ENCODE measurements at regions not wholly inside any gene's neighbourhood (a gene's known extent, or its start where the extent isn't known, plus 50 kb on each side); places are given as distances from the start of the nearest gene placed in this dataset.

GRCh38 chr5:6274846-6275543 lies 103.4 kb downstream of the MED10 start:
- DNase-seq (ENCODE audit: low read depth in 3 of 3, low spot score in 2 of 3), result no peak

- no peak for DNase-seq (ENCODE audit: low read depth in 3 of 3, low spot score in 2 of 3)
Measured at GRCh38 chr5:6273749-6274148, 104.6 kb downstream of the MED10 start.

DNA sequence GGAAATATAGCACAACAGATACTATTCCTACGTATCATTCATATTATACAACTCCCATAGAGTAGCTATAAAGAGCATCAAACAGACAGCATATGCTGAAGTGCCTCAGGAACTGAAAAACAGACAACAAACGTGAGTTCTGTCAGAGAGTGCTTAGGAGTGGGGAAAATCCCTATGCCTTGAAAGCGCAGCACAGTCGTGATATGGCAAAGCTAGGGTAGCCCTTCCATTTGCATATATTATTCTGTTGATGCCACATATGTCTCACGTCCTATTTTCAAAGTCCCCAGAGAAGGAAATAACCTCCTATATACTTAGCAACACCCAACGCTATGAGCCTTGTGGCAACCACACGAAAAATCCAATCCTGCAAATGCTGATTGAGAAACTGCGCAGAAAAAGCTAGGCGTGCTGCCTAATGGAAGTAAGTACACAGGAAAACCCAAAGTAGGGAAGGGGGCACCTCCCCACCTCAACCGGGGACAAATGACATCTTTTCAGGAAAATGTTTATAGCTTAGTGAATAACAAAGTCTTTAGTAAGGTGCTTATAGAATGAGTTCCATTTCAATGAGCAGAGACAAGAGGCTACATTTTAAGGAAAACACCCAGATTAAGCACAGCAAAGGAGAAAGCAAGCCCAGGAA lies 105.1 kb downstream of the MED10 start:
- DNase-seq (ENCODE audit: low read depth in 3 of 3, low spot score in 2 of 3), result no peak

DNA sequence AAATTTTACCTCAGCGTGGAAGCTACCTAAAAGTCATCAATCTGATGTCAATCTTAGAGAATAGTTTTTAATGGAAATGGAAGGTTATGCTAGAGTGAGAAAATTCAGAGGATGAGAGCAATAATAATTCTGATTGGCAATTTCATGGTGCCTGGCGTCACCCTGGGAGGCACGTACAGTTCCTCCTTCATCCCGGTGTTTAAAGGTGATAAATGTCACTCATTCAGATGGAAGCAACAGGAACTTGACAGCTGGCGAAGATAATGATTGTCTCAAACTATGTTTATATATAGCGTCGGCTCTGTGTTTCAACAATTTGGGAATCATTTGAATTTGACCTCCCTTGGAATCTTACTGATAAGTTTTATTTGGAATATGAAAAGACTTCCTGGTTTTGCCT lies 108.4 kb downstream of the MED10 start:
- no peak for DNase-seq (ENCODE audit: low read depth in 3 of 3, low spot score in 2 of 3)

DNA sequence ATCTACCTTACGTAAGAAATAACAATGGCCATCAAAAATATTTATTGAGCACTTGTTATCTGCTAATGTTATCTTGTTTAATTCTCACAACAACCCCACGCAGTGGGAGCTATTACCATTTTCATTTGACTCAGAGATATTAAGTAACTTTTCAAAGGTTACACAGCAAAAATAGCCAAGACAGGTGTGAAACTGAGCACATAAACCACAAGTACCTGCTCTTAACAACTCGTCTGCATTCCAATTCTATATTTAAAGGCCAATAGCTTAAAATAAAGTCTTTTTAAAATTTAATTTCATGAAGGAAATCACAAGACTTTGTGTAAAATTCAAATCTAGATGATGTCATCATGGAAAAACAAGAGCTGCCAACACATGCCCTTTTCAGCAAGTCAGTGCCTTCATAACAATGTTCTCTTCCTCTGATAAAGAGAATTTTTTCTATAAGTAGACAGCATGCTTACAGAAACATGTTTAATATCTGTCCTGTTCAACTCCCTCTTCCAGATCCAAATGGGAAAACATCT lies 111.6 kb downstream of the MED10 start:
- no peak for DNase-seq (ENCODE audit: low read depth in 3 of 3, low spot score in 2 of 3)

DNA sequence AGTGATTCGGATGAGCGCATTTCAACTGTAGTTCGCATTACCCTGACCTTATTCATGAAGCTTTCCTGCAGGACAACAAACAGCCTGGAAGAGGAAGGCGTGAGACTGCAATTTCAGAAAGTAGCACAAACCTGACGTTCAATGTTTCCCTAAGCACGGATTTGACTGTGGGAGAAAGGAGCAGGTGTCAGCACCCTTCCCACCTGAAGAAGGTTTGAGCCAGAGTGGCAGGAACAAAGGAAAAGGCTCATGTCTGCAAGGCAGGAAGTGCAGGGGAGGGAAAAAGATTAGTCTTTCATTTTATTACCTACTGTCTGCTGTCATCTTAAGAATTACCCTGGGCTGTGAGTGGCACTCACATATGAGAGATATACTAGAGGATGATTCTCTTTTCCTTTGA lies 114.0 kb downstream of the MED10 start:
- no peak for DNase-seq (ENCODE audit: low read depth in 3 of 3, low spot score in 2 of 3)

DNA sequence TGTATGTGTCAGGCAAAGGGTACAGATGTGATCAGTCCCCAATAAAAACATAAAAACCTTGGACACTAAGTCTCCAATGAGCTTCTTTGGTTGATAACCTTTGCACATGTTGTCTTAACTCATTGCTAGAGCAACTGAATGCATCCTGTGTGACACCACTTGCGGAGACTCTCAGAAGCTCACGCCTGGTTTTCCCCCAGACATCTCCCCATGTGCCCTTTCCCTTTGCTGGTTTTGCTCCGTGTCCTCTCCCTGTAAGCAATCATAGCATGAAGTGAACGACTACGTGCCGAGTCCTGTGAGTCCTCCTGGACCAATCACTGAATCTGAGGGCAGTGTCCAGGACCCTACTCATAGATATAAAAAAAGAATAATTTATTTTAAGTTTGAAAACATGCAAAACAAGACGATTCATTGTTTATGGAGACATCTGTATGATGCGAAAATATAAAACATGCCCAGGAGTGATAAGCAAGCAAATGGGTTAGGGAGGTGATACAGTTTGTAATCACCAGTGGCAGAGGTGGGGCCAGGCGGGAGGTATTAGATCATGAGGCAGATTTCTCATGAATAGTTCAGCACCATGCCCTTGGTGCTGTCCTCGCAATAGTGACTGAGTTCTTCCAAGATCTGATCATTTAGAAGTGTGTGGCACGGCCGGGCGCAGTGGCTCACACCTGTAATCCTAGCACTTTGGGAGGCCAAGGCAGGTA lies 115.5 kb downstream of the MED10 start:
- no peak for DNase-seq (ENCODE audit: low read depth in 3 of 3, low spot score in 2 of 3)

- no peak for DNase-seq (ENCODE audit: low read depth in 3 of 3, low spot score in 2 of 3)
Measured at GRCh38 chr5:6261668-6262067, 116.7 kb downstream of the MED10 start.

DNA sequence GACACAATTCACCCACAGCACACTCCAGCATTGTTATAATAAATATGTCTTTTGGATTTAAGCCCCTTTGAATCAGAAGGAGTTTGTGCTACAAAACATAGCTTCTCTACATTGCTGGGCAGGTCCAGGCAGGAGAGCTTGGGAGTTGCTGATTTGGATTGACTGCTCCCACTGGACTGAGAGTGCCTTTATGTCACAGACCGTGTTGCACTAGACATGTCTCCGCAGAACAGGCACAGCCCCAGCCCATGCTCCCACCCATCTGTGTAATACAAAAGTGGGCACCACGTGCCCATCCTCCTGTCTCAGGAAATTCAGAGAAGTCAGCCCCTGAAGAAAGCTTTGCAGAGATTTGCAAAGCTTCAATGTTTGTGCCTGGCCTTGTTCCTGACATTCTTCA lies 117.1 kb downstream of the MED10 start:
- no peak for DNase-seq (ENCODE audit: low read depth in 3 of 3, low spot score in 2 of 3)

GRCh38 chr5:6260846-6261245 lies 117.5 kb downstream of the MED10 start:
- no peak for DNase-seq (ENCODE audit: low read depth in 3 of 3, low spot score in 2 of 3)

- DNase-seq (ENCODE audit: low read depth in 3 of 3, low spot score in 2 of 3), result no peak
Measured at GRCh38 chr5:6256901-6257300, 121.4 kb downstream of the MED10 start.

DNA sequence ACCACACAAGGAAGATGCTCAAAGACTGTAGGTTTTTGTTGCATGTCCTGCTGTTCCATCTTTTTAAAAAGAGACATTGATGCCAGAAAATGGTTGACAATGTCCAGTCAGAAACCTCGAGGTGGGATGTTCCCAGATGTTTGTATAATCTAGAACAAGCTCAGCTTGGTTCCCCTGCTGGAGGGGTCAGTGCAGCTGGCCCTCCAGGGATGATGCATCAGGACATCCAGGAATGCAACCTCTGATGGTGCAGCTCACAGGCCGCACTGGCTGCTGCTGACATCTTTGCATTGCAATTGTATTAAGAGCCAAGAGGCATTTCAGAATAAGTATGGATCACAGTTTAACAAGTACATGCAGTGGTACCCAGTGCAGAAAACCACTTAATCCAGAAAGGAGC lies 122.4 kb downstream of the MED10 start:
- DNase-seq (ENCODE audit: low read depth in 3 of 3, low spot score in 2 of 3), result no peak

- DNase-seq (ENCODE audit: low read depth in 3 of 3, low spot score in 2 of 3), result no peak
Measured at GRCh38 chr5:6253846-6254245, 124.5 kb downstream of the MED10 start.

- DNase-seq (ENCODE audit: low read depth in 3 of 3, low spot score in 2 of 3), result no peak
Measured at GRCh38 chr5:6253281-6253680, 125.1 kb downstream of the MED10 start.

GRCh38 chr5:6252581-6252980 lies 125.8 kb downstream of the MED10 start:
- no peak for DNase-seq (ENCODE audit: low read depth in 3 of 3, low spot score in 2 of 3)

DNA sequence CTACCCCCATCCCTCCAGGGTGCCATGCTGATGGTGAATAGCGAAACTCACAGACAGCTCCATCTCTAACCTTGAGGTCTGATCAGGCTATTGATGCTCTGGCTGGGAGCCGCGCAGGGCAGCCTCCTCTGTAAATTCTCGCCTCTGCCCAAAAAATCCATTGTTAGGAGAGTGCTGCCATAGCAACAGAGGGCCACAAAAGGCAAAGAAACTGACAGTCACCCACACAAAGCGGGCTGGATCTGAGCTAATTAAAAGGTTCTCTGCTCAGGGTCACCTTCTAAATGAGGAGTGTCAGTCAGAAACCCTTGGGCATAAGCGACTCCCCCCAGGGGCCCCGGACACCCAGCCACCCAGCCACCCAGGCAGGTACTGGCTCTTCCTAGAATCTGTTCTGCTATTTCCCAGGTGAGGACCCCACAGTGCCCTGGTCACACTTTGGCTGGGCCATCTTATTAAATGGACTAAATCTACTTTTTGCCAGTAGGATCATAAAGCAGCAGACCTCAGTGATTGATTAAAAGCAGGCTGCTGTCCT lies 126.7 kb downstream of the MED10 start:
- no peak for DNase-seq (ENCODE audit: low read depth in 3 of 3, low spot score in 2 of 3)

GRCh38 chr5:6250121-6250520 lies 128.2 kb downstream of the MED10 start:
- DNase-seq (ENCODE audit: low read depth in 3 of 3, low spot score in 2 of 3), result no peak

GRCh38 chr5:6248132-6248531 lies 130.2 kb downstream of the MED10 start:
- no peak for DNase-seq (ENCODE audit: low read depth in 3 of 3, low spot score in 2 of 3)

GRCh38 chr5:6246820-6247437 lies 131.4 kb downstream of the MED10 start:
- no peak for DNase-seq (ENCODE audit: low read depth in 3 of 3, low spot score in 2 of 3)

GRCh38 chr5:6244339-6244714 lies 134.0 kb downstream of the MED10 start:
- DNase-seq (ENCODE audit: low read depth in 3 of 3, low spot score in 2 of 3), result no peak

GRCh38 chr5:6243706-6244338 lies 134.5 kb downstream of the MED10 start:
- DNase-seq (ENCODE audit: low read depth in 3 of 3, low spot score in 2 of 3), result no peak
